22Rv1 (cell line): ENCODE measurements at regions not wholly inside any gene's neighbourhood (a gene's known extent, or its start where the extent isn't known, plus 50 kb on each side); places are given as distances from the start of the nearest gene placed in this dataset.

Experiments used
- H3K27ac ChIP-seq: fragments of 450-650 bp; 2 replicates; pipeline ENCODE4 v1.5.1; 2017
- CTCF ChIP-seq: fragments of 450-650 bp; IDR thresholded peaks from 2 replicates; pipeline ENCODE4 v1.5.1; 2017; ENCODE audit warnings: mild to moderate bottlenecking
- ZFX ChIP-seq: fragments of 450-650 bp; IDR thresholded peaks from 2 replicates; pipeline ENCODE4 v1.6.1; 2017; ENCODE audit warnings: antibody characterized with exemption, borderline replicate concordance

DNA sequence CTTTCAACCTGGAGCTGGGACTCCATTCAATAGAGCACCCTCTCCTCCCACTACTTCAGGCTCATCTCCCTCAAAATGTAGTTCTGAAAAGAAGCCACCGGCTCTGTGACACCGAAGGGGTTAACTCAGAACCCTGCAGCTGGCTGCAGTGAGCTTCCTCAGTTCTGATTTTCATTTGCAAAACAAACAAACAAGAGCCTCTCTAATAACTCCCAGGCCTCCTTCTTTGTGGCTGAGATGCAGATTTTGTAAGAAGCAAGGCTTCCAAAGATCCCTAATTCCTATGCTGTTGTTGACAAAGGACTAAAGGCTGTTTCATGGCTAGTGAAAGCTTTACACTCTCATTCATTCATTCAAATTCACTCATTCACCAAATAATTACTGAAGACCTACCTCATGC is 333.4 kb upstream of the TBX3 start:
- no peak overlapping the region for H3K27ac ChIP-seq
- no peak for TF ChIP-seq ZFX
- no peak for TF ChIP-seq CTCF

GRCh38 chr12:115013236-115013981 is 329.4 kb upstream of the TBX3 start:
- no peak overlapping the region for H3K27ac ChIP-seq
- TF ChIP-seq CTCF, result no peak
- TF ChIP-seq ZFX, result no peak

- TF ChIP-seq ZFX (no peak), CTCF (no peak)
- H3K27ac ChIP-seq, result no peak overlapping the region
Measured at GRCh38 chr12:115012861-115013235, 328.9 kb upstream of the TBX3 start.

DNA sequence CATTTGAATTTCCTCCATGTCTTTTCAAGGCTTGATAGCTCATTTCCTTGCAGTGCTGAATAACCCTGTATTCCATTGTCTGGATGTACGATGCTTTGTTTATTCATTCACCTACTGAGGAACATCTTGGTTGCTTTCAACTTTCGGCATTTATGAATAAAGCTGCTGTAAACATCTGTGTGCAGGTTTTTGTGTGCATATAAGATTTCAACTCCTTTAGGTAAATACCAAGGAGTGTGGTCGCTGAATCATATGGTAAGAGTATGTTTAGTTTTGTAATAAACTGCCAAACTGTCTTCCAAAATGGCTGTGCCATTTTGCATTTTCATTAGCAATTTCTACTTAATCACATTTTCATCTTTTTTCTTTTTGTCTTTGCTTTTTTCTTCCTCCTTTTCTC is 327.7 kb upstream of the TBX3 start:
- no peak overlapping the region for H3K27ac ChIP-seq
- no peak for TF ChIP-seq CTCF
- no peak for TF ChIP-seq ZFX

- TF ChIP-seq ZFX, result no peak
- no peak for TF ChIP-seq CTCF
- H3K27ac ChIP-seq, result no peak overlapping the region
Measured at GRCh38 chr12:115010324-115010995, 326.5 kb upstream of the TBX3 start.

- H3K27ac ChIP-seq, result no peak overlapping the region
- TF ChIP-seq ZFX (no peak), CTCF (no peak)
Measured at GRCh38 chr12:115008929-115009328, 325.0 kb upstream of the TBX3 start.

- peak overlapping the region; percentile 48 for H3K27ac ChIP-seq
- TF ChIP-seq CTCF, result no peak
- TF ChIP-seq ZFX, result no peak
Measured at GRCh38 chr12:115004470-115005146, 320.6 kb upstream of the TBX3 start.
